ENCODE measurements at regions not wholly inside any gene's neighbourhood (a gene's known extent, or its start where the extent isn't known, plus 50 kb on each side); places are given as distances from the start of the nearest gene placed in this dataset.

- no peak for TF ChIP-seq POLR2A (IDR thresholded peaks at IDR 0.05)
- TF ChIP-seq CTCF (IDR thresholded peaks at IDR 0.05) = no peak
- H3K36me3 ChIP-seq = no peaks in the 10 kb centered on the region
- intact Hi-C loops (cut with DNase I) = no loop called here
- WGBS, 2 donors = 95 to 96% methylated on average over 1 of the region's 1 CpG
- H3K27ac ChIP-seq = no peak overlapping the region
- H3K9me3 ChIP-seq = no peaks in the 10 kb centered on the region
- no peak for DNase-seq
- H3K27me3 ChIP-seq = no peaks in the 10 kb centered on the region
- no peak overlapping the region for H3K4me3 ChIP-seq (replicated peaks in 1 of 3)
- no peaks in the 10 kb centered on the region for H3K4me1 ChIP-seq
Observed at GRCh38 chr5:93964421-93964820, 223.0 kb upstream of the POU5F2 start.

GRCh38 chr5:93960042-93960441, 218.6 kb upstream of the POU5F2 start:
- intact Hi-C loops (cut with DNase I) = no loop called here
- 79 to 94% methylated on average over 3 of the region's 3 CpGs for WGBS, 2 donors
- Histone ChIP-seq H3K27ac (no peak overlapping the region), H3K9me3 (no peaks in the 10 kb centered on the region), H3K27me3 (no peaks in the 10 kb centered on the region), H3K36me3 (no peaks in the 10 kb centered on the region), H3K4me3 (replicated peaks in 1 of 3) (no peak overlapping the region), H3K4me1 (no peaks in the 10 kb centered on the region)
- TF ChIP-seq CTCF (IDR thresholded peaks at IDR 0.05) (no peak), POLR2A (IDR thresholded peaks at IDR 0.05) (no peak)
- no peak for DNase-seq

GRCh38 chr5:93956006-93956405, 214.6 kb upstream of the POU5F2 start:
- no peaks in the 10 kb centered on the region for H3K4me1 ChIP-seq
- 96 to 99% methylated on average over 2 of the region's 2 CpGs for WGBS, 2 donors
- H3K36me3 ChIP-seq = no peaks in the 10 kb centered on the region
- no peak for DNase-seq
- intact Hi-C loops (cut with DNase I) = no loop called here
- no peak overlapping the region for H3K27ac ChIP-seq
- TF ChIP-seq POLR2A (IDR thresholded peaks at IDR 0.05) = no peak
- no peak for TF ChIP-seq CTCF (IDR thresholded peaks at IDR 0.05)
- no peaks in the 10 kb centered on the region for H3K9me3 ChIP-seq
- no peaks in the 10 kb centered on the region for H3K27me3 ChIP-seq
- no peak overlapping the region for H3K4me3 ChIP-seq (replicated peaks in 1 of 3)

GRCh38 chr5:93954421-93955069, 213.1 kb upstream of the POU5F2 start:
- no peaks in the 10 kb centered on the region for H3K4me1 ChIP-seq
- WGBS, 2 donors = 88 to 90% methylated on average over 5 of the region's 5 CpGs
- H3K4me3 ChIP-seq (replicated peaks in 1 of 3) = no peak overlapping the region
- TF ChIP-seq CTCF (IDR thresholded peaks at IDR 0.05) = no peak
- no peak for TF ChIP-seq POLR2A (IDR thresholded peaks at IDR 0.05)
- H3K27me3 ChIP-seq = no peaks in the 10 kb centered on the region
- H3K9me3 ChIP-seq = no peaks in the 10 kb centered on the region
- H3K36me3 ChIP-seq = no peaks in the 10 kb centered on the region
- intact Hi-C loops (cut with DNase I) = no loop called here
- H3K27ac ChIP-seq = no peak overlapping the region
- DNase-seq = no peak

- intact Hi-C loops (cut with DNase I) = no loop called here
- H3K4me1 ChIP-seq = no peaks in the 10 kb centered on the region
- WGBS, 2 donors = 92 to 100% methylated on average over 3 of the region's 3 CpGs
Observed at GRCh38 chr5:93953442-93953841, 212.0 kb upstream of the POU5F2 start.

More at GRCh38 chr5:93953442-93953841, 212.0 kb upstream of the POU5F2 start:
- no peak overlapping the region for H3K27ac ChIP-seq
- no peaks in the 10 kb centered on the region for H3K36me3 ChIP-seq
- H3K9me3 ChIP-seq = no peaks in the 10 kb centered on the region
- TF ChIP-seq POLR2A (IDR thresholded peaks at IDR 0.05) = no peak
- TF ChIP-seq CTCF (IDR thresholded peaks at IDR 0.05) = no peak
- no peak for DNase-seq
- no peak overlapping the region for H3K4me3 ChIP-seq (replicated peaks in 1 of 3)
- no peaks in the 10 kb centered on the region for H3K27me3 ChIP-seq
